Lung (tissue), 11 donors: ENCODE measurements at regions not wholly inside any gene's neighbourhood (a gene's known extent, or its start where the extent isn't known, plus 50 kb on each side); places are given as distances from the start of the nearest gene placed in this dataset.

ENCODE experiments used
- ATAC-seq: fragments of 200-7000 bp; cut with Tn5 transposase; one replicate; pipeline ENCODE4 v1.9.1; 2020; ENCODE audit warnings: moderate number of reproducible peaks; ENCODE audit not compliant: insufficient read depth, low FRiP score
- DNase-seq, 3 donors: peaks; one replicate each; pipeline ENCODE4 v3.0.0-alpha.2; 2013 to 2017
- H3K27ac ChIP-seq, 2 donors: one replicate each; pipeline ENCODE4 v1.5.1; 2013; ENCODE audit warnings: mild to moderate bottlenecking in 2 of 2, moderate library complexity in 2 of 2, control low read depth in 1 of 2, inconsistent platforms in 1 of 2, low read depth in 1 of 2, low read length in 1 of 2
- H3K27me3 ChIP-seq, 3 donors: one replicate each; pipeline ENCODE4 v1.5.1; 2013; ENCODE audit warnings: low read length in 2 of 3; ENCODE audit not compliant: control insufficient read depth in 3 of 3, insufficient read depth in 3 of 3
- H3K36me3 ChIP-seq, 4 donors: one replicate each; pipeline ENCODE4 v1.5.1; 2013; ENCODE audit warnings: low read length in 4 of 4, mild to moderate bottlenecking in 1 of 4, moderate library complexity in 1 of 4; ENCODE audit not compliant: control insufficient read depth in 4 of 4, insufficient read depth in 4 of 4
- H3K4me1 ChIP-seq, 5 donors: one replicate each; pipeline ENCODE4 v1.5.1; 2013; ENCODE audit warnings: low read length in 5 of 5, mild to moderate bottlenecking in 2 of 5, moderate library complexity in 1 of 5; ENCODE audit not compliant: control insufficient read depth in 5 of 5, insufficient read depth in 5 of 5
- H3K4me3 ChIP-seq: one replicate; pipeline ENCODE4 v1.5.1; 2013; ENCODE audit warnings: mild to moderate bottlenecking, control low read depth, moderate library complexity
- H3K9ac ChIP-seq, 2 donors: one replicate each; pipeline ENCODE4 v1.5.1; 2013; ENCODE audit warnings: low read length in 2 of 2, control low read depth in 1 of 2; ENCODE audit not compliant: insufficient read depth in 1 of 2
- H3K9me3 ChIP-seq, 4 donors: one replicate each; pipeline ENCODE4 v1.5.1; 2013; ENCODE audit warnings: low read length in 3 of 4, mild to moderate bottlenecking in 1 of 4, moderate library complexity in 1 of 4; ENCODE audit not compliant: control insufficient read depth in 4 of 4, insufficient read depth in 3 of 4
- WGBS, 2 donors: extraction: QIAGEN DNeasy Blood & Tissue Kit; methylation state at CpG; one replicate each; pipeline ENCODE4 v1.1.7; 2013; 5-methylcytosine and 5-hydroxymethylcytosine counted together
- TF ChIP-seq, protein P1 (sequence below): IDR thresholded peaks from 2 replicates; pipeline ENCODE4 v1.5.1; 2012; ENCODE audit warnings: mild to moderate bottlenecking; ENCODE audit errors: control extremely low read depth, extremely low read depth
- donor health status: control.
- donor health status: control.
- donor health status: Bipolar disorder and iron deficiency.
- donor health status: healthy.
- donor health status: DM: yes; HTN: yes; CAD: no.

GRCh38 chr17:77540531-77540930, 399.8 kb downstream of the SEC14L1 start:
- H3K27ac ChIP-seq = no peak overlapping the region
- DNase-seq = no peak
- H3K36me3 ChIP-seq = no peaks in the 10 kb centered on the region
- no peak overlapping the region for H3K4me3 ChIP-seq
- no peak for ATAC-seq
- no peaks in the 10 kb centered on the region for H3K9me3 ChIP-seq
- H3K9ac ChIP-seq = no peak overlapping the region
- WGBS, 2 donors = 79 to 84% methylated on average over 11 of the region's 11 CpGs
- H3K27me3 ChIP-seq = no peaks in the 10 kb centered on the region
- H3K4me1 ChIP-seq = peaks cover 0 to 13% (median 4%) of the 10 kb centered on the region in 5 donors
- TF ChIP-seq, protein P1, sequence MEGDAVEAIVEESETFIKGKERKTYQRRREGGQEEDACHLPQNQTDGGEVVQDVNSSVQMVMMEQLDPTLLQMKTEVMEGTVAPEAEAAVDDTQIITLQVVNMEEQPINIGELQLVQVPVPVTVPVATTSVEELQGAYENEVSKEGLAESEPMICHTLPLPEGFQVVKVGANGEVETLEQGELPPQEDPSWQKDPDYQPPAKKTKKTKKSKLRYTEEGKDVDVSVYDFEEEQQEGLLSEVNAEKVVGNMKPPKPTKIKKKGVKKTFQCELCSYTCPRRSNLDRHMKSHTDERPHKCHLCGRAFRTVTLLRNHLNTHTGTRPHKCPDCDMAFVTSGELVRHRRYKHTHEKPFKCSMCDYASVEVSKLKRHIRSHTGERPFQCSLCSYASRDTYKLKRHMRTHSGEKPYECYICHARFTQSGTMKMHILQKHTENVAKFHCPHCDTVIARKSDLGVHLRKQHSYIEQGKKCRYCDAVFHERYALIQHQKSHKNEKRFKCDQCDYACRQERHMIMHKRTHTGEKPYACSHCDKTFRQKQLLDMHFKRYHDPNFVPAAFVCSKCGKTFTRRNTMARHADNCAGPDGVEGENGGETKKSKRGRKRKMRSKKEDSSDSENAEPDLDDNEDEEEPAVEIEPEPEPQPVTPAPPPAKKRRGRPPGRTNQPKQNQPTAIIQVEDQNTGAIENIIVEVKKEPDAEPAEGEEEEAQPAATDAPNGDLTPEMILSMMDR = no peak

DNA sequence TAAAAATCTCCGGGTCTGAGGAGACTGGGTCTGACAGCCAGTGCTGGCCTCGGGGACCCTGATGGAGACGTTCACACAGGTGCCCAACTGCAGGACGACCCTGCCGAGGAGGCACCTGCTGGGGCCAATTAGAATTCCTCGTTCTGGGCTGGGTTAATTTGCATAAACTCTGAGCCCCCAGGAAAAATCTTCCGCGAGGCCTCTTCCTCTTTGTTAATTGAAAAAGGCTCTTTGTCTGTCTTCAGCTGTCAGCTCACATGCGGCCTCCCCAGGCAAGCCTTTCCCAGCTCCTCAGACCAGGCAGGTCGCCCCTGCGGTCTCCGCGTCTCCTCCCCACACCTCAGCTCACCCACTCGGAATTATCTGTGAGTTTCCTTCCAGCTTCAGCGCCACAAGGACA, 400.2 kb downstream of the SEC14L1 start:
- TF ChIP-seq, protein P1 = no peak
- 63 to 67% methylated on average over 15 of the region's 15 CpGs for WGBS, 2 donors
- no peak overlapping the region for H3K4me3 ChIP-seq
- no peak overlapping the region for H3K9ac ChIP-seq
- DNase-seq (no peak), ATAC-seq (no peak)
- no peak overlapping the region for H3K27ac ChIP-seq
- H3K27me3 ChIP-seq = no peaks in the 10 kb centered on the region
- H3K4me1 ChIP-seq = peaks cover 0 to 13% (median 4%) of the 10 kb centered on the region in 5 donors
- no peaks in the 10 kb centered on the region for H3K36me3 ChIP-seq
- no peaks in the 10 kb centered on the region for H3K9me3 ChIP-seq

DNA sequence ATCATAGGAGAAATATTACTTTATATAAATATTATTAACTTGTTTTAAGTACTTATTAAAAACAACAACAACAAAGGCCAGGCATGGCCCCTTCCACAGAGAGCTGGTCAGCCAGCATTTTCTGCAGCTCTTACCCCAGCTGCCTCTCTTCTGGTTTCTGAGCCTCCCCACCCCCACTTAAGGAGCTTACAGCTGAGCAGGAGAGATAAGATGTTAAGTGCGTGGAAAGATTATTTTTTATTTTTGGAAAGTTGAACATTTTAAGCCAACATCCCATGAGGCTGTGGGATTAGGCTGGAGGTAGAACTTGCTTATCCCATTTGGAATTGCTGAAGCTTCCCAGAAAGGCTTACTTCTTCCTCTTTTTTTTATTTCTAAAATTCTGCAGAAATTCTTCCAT, 401.2 kb downstream of the SEC14L1 start:
- ATAC-seq (no peak), DNase-seq (peak; percentile 62 to 89 (median 81))
- Histone ChIP-seq H3K4me3 (no peak overlapping the region), H3K9ac (peak overlapping the region in 1 of 2 donors; percentile 65), H3K4me1 (peaks cover 0 to 13% (median 4%) of the 10 kb centered on the region in 5 donors), H3K36me3 (no peaks in the 10 kb centered on the region), H3K27me3 (no peaks in the 10 kb centered on the region), H3K9me3 (no peaks in the 10 kb centered on the region), H3K27ac (peak overlapping the region in 1 of 2 donors; percentile 11)
- WGBS, 2 donors = 14 to 24% methylated on average over 1 of the region's 1 CpG
- TF ChIP-seq, protein P1 = no peak
